Caco-2 (cell line): ENCODE measurements at regions not wholly inside any gene's neighbourhood (a gene's known extent, or its start where the extent isn't known, plus 50 kb on each side); places are given as distances from the start of the nearest gene placed in this dataset.

ENCODE experiments used
- BruUV-seq: library from RNA; stranded (reverse); fragments of 400-500 nt; replicated peaks from 2 replicates; lab custom pipeline; 2021; lab: Mats Ljungman, UMichigan
- CTCF ChIA-PET: fragments of 300-600 bp; sonication (Branson Sonifier 250); formaldehyde crosslinking; loops from one replicate; lab custom pipeline; 2022; ENCODE audit warnings: antibody characterized with exemption; lab: Charles Lee
- POLR2A ChIA-PET: fragments of 300-600 bp; sonication (Branson Sonifier 250); formaldehyde crosslinking; loops from one replicate; lab custom pipeline; 2022; ENCODE audit warnings: antibody characterized with exemption; lab: Charles Lee
- DNase-seq, 2 experiments: peaks; one replicate each; pipeline versions ENCODE4 v3.0.0 to v3.0.0-alpha.2; 2020 to 2022
- H3K27me3 ChIP-seq: replicated peaks from 2 replicates; pipeline ENCODE4 v1.6.0; 2011; ENCODE audit warnings: low read length; ENCODE audit not compliant: control insufficient read depth, insufficient read depth
- H3K36me3 ChIP-seq: 2 replicates; pipeline ENCODE4 v1.5.1; 2011; ENCODE audit warnings: low read length; ENCODE audit not compliant: control insufficient read depth, insufficient read depth
- H3K4me1 ChIP-seq: fragments of 250-450 bp; sonication (Bioruptor Pico); 2 replicates; pipeline ENCODE4 v1.5.1; 2020; ENCODE audit warnings: mild to moderate bottlenecking
- H3K4me3 ChIP-seq: 2 replicates; pipeline ENCODE4 v1.5.1; 2011; ENCODE audit warnings: low read depth, mild to moderate bottlenecking, control low read depth, low read length
- H3K9me3 ChIP-seq: fragments of 250-450 bp; sonication (Bioruptor Pico); 2 replicates; pipeline ENCODE4 v1.5.1; 2020; ENCODE audit warnings: mild to moderate bottlenecking, moderate library complexity
- H3K27ac Mint-ChIP-seq: one replicate; pipeline ENCODE4 v1.8.0; 2022; ENCODE audit warnings: mixed read lengths; ENCODE audit not compliant: unreplicated experiment
- H3K27me3 Mint-ChIP-seq: one replicate; pipeline ENCODE4 v1.8.0; 2022; ENCODE audit warnings: mixed read lengths; ENCODE audit not compliant: insufficient read depth, unreplicated experiment
- H3K36me3 Mint-ChIP-seq: one replicate; pipeline ENCODE4 v1.8.0; 2022; ENCODE audit warnings: mild to moderate bottlenecking, mixed read lengths; ENCODE audit not compliant: insufficient read depth, unreplicated experiment
- H3K4me1 Mint-ChIP-seq: one replicate; pipeline ENCODE4 v1.8.0; 2022; ENCODE audit warnings: low read depth, mixed read lengths; ENCODE audit not compliant: unreplicated experiment
- H3K4me3 Mint-ChIP-seq: one replicate; pipeline ENCODE4 v1.8.0; 2022; ENCODE audit warnings: mild to moderate bottlenecking, moderate library complexity, mixed read lengths; ENCODE audit not compliant: unreplicated experiment
- H3K9me3 Mint-ChIP-seq: one replicate; pipeline ENCODE4 v1.8.0; 2022; ENCODE audit warnings: mixed read lengths; ENCODE audit not compliant: unreplicated experiment
- intact Hi-C: fragments of 100-400 bp; cut with micrococcal nuclease; formaldehyde crosslinking; loops from one replicate; pipeline ENCODE4 v1.10.0; 2022; ENCODE audit not compliant: unreplicated experiment
- TF ChIP-seq, protein P1 (sequence below), 2 experiments: fragments of 200-600 bp in 1 of 2; IDR thresholded peaks; 1 replicate in 1 of 2; 2 replicates in 1 of 2; pipeline versions ENCODE4 v1.5.1 to v1.8.0; 2011 to 2022; ENCODE audit warnings: antibody characterized with exemption in 1 of 2, control low read depth in 1 of 2, inconsistent platforms in 1 of 2, low read depth in 1 of 2, low read length in 1 of 2, mild to moderate bottlenecking in 1 of 2, moderate library complexity in 1 of 2; ENCODE audit not compliant: insufficient read depth in 1 of 2, severe bottlenecking in 1 of 2, unreplicated experiment in 1 of 2

GRCh38 chr14:101276309-101277091 lies 284.8 kb upstream of the DIO3 start:
- H3K9me3 ChIP-seq, result no peaks in the 10 kb centered on the region; the same call in 1 of the 2 replicates
- Mint-ChIP-seq H3K4me3 (no peak overlapping the region), H3K9me3 (peaks cover 31% of the 10 kb centered on the region), H3K27me3 (no peaks in the 10 kb centered on the region), H3K4me1 (no peaks in the 10 kb centered on the region), H3K27ac (no peak overlapping the region), H3K36me3 (no peaks in the 10 kb centered on the region)
- no peak overlapping the region for H3K4me3 ChIP-seq
- no peak for DNase-seq
- H3K4me1 ChIP-seq, result no peaks in the 10 kb centered on the region
- BruUV-seq, result no TSS peak
- H3K36me3 ChIP-seq, result no peaks in the 10 kb centered on the region
- CTCF ChIA-PET, result no interaction called here
- POLR2A ChIA-PET, result no interaction called here
- TF ChIP-seq, protein P1, sequence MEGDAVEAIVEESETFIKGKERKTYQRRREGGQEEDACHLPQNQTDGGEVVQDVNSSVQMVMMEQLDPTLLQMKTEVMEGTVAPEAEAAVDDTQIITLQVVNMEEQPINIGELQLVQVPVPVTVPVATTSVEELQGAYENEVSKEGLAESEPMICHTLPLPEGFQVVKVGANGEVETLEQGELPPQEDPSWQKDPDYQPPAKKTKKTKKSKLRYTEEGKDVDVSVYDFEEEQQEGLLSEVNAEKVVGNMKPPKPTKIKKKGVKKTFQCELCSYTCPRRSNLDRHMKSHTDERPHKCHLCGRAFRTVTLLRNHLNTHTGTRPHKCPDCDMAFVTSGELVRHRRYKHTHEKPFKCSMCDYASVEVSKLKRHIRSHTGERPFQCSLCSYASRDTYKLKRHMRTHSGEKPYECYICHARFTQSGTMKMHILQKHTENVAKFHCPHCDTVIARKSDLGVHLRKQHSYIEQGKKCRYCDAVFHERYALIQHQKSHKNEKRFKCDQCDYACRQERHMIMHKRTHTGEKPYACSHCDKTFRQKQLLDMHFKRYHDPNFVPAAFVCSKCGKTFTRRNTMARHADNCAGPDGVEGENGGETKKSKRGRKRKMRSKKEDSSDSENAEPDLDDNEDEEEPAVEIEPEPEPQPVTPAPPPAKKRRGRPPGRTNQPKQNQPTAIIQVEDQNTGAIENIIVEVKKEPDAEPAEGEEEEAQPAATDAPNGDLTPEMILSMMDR (IDR thresholded peaks at IDR 0.05; ENCODE audit: insufficient read depth in 1 of 2, low read depth in 1 of 2, low read length in 1 of 2, severe bottlenecking in 1 of 2, unreplicated experiment in 1 of 2), result no peak
- H3K27me3 ChIP-seq, result no peaks in the 10 kb centered on the region
- intact Hi-C loops, result no loop called here

- H3K27me3 Mint-ChIP-seq, result no peaks in the 10 kb centered on the region
- H3K4me1 ChIP-seq, result no peaks in the 10 kb centered on the region
- no peaks in the 10 kb centered on the region for H3K9me3 ChIP-seq
- no peak overlapping the region for H3K4me3 Mint-ChIP-seq
- TF ChIP-seq, protein P1 (IDR thresholded peaks at IDR 0.05; ENCODE audit: insufficient read depth in 1 of 2, low read depth in 1 of 2, low read length in 1 of 2, severe bottlenecking in 1 of 2, unreplicated experiment in 1 of 2), result no peak
- CTCF ChIA-PET, result no interaction called here
- DNase-seq, result no peak
- no peak overlapping the region for H3K27ac Mint-ChIP-seq
- POLR2A ChIA-PET, result no interaction called here
- H3K27me3 ChIP-seq, result no peaks in the 10 kb centered on the region
- intact Hi-C loops, result no loop called here
- H3K4me1 Mint-ChIP-seq, result no peaks in the 10 kb centered on the region
- no peaks in the 10 kb centered on the region for H3K36me3 ChIP-seq
- H3K9me3 Mint-ChIP-seq, result no peaks in the 10 kb centered on the region
- H3K4me3 ChIP-seq, result no peak overlapping the region
- no TSS peak for BruUV-seq
- no peaks in the 10 kb centered on the region for H3K36me3 Mint-ChIP-seq
Observed at GRCh38 chr14:101282418-101282817, 278.9 kb upstream of the DIO3 start.

GRCh38 chr14:101284711-101285110 lies 276.6 kb upstream of the DIO3 start:
- intact Hi-C loops, result no loop called here
- H3K27me3 ChIP-seq, result no peaks in the 10 kb centered on the region
- no peaks in the 10 kb centered on the region for H3K9me3 ChIP-seq
- Mint-ChIP-seq H3K9me3 (no peaks in the 10 kb centered on the region), H3K36me3 (no peaks in the 10 kb centered on the region), H3K4me3 (no peak overlapping the region), H3K27ac (no peak overlapping the region), H3K27me3 (no peaks in the 10 kb centered on the region), H3K4me1 (no peaks in the 10 kb centered on the region)
- no peak overlapping the region for H3K4me3 ChIP-seq
- ChIA-PET CTCF (no interaction called here), POLR2A (no interaction called here)
- TF ChIP-seq, protein P1 (IDR thresholded peaks at IDR 0.05; ENCODE audit: insufficient read depth in 1 of 2, low read depth in 1 of 2, low read length in 1 of 2, severe bottlenecking in 1 of 2, unreplicated experiment in 1 of 2), result no peak
- peaks cover 4% of the 10 kb centered on the region; the same call in 1 of the 2 replicates for H3K4me1 ChIP-seq
- no peaks in the 10 kb centered on the region for H3K36me3 ChIP-seq
- no TSS peak for BruUV-seq
- no peak for DNase-seq
